AG04450 (cell line): ENCODE measurements at regions not wholly inside any gene's neighbourhood (a gene's known extent, or its start where the extent isn't known, plus 50 kb on each side); places are given as distances from the start of the nearest gene placed in this dataset.

Experiments
- CTCF ChIA-PET: fragments of 300-600, 350-600 bp; formaldehyde crosslinking; extraction: SDS; loops from one replicate; lab custom pipeline; 2022; ENCODE audit warnings: antibody characterized with exemption, inconsistent platforms; lab: Charles Lee
- POLR2A ChIA-PET: fragments of 350-600 bp; formaldehyde crosslinking; extraction: SDS; loops from one replicate; lab custom pipeline; 2021; ENCODE audit warnings: antibody characterized with exemption, inconsistent platforms; lab: Yijun Ruan, JAX
- DNase-seq: peaks from one replicate; pipeline ENCODE4 v3.0.0-alpha.2; 2011; ENCODE audit warnings: low read depth, low spot score
- H3K27ac ChIP-seq: one replicate; pipeline ENCODE4 v1.5.1; 2012; ENCODE audit warnings: low read depth, low read length, control low read depth
- H3K27me3 ChIP-seq: one replicate; pipeline ENCODE4 v1.6.0; 2012; ENCODE audit warnings: low read length; ENCODE audit not compliant: control insufficient read depth, insufficient read depth
- H3K4me3 ChIP-seq: 2 replicates; pipeline ENCODE4 v1.5.1; 2011; ENCODE audit warnings: mild to moderate bottlenecking, low read depth, low read length, control low read depth
- H3K9me3 ChIP-seq: 2 replicates; pipeline ENCODE4 v1.5.1; 2012; ENCODE audit warnings: low read length; ENCODE audit not compliant: control insufficient read depth, insufficient read depth
- CTCF ChIP-seq: IDR thresholded peaks from 2 replicates; pipeline ENCODE4 v1.5.1; 2011; ENCODE audit warnings: low read depth, low read length, control low read depth, inconsistent platforms

- no peak for DNase-seq
- POLR2A ChIA-PET = no interaction called here
- no peak overlapping the region for H3K4me3 ChIP-seq
- CTCF ChIA-PET = no interaction called here
- no peak for TF ChIP-seq CTCF
- H3K27me3 ChIP-seq = no peaks in the 10 kb centered on the region
- H3K9me3 ChIP-seq = no peaks in the 10 kb centered on the region
- H3K27ac ChIP-seq = no peak overlapping the region
These were observed 144.2 kb downstream of the EDEM1 start for GRCh38 chr3:5331567-5332269.

- POLR2A ChIA-PET = no interaction called here
These were observed 144.9 kb downstream of the EDEM1 start for GRCh38 chr3:5332270-5332956.

GRCh38 chr3:5339967-5340535 is 152.5 kb downstream of the EDEM1 start:
- ChIA-PET CTCF (no interaction called here), POLR2A (no interaction called here)
- H3K27me3 ChIP-seq = no peaks in the 10 kb centered on the region
- H3K4me3 ChIP-seq = no peak overlapping the region
- no peak for DNase-seq
- no peak overlapping the region for H3K27ac ChIP-seq
- H3K9me3 ChIP-seq = no peaks in the 10 kb centered on the region
- TF ChIP-seq CTCF = no peak

More at GRCh38 chr3:5332270-5332956, 144.9 kb downstream of the EDEM1 start:
- CTCF ChIA-PET = no interaction called here
- no peak overlapping the region for H3K4me3 ChIP-seq
- no peaks in the 10 kb centered on the region for H3K27me3 ChIP-seq
- no peak for DNase-seq
- no peaks in the 10 kb centered on the region for H3K9me3 ChIP-seq
- no peak for TF ChIP-seq CTCF
- no peak overlapping the region for H3K27ac ChIP-seq

GRCh38 chr3:5341610-5342009 is 154.1 kb downstream of the EDEM1 start:
- no peak overlapping the region for H3K27ac ChIP-seq
- ChIA-PET POLR2A (no interaction called here), CTCF (no interaction called here)
- H3K9me3 ChIP-seq = no peaks in the 10 kb centered on the region
- no peak overlapping the region for H3K4me3 ChIP-seq
- DNase-seq = no peak
- no peak for TF ChIP-seq CTCF
- H3K27me3 ChIP-seq = no peaks in the 10 kb centered on the region

GRCh38 chr3:5343459-5343858 is 156.0 kb downstream of the EDEM1 start:
- H3K27me3 ChIP-seq = no peaks in the 10 kb centered on the region
- POLR2A ChIA-PET = no interaction called here
- H3K4me3 ChIP-seq = no peak overlapping the region
- no peaks in the 10 kb centered on the region for H3K9me3 ChIP-seq
- CTCF ChIA-PET = no interaction called here
- TF ChIP-seq CTCF = no peak
- DNase-seq = no peak
- no peak overlapping the region for H3K27ac ChIP-seq
